Ecto neural progenitor cell (in vitro differentiated cells): ENCODE measurements at regions not wholly inside any gene's neighbourhood (a gene's known extent, or its start where the extent isn't known, plus 50 kb on each side); places are given as distances from the start of the nearest gene placed in this dataset.
A peak's percentile ranks its signal among the peaks of the same experiment; 100 is the strongest.
"Not testable (repeated sequence)": the region's sequence is repeated elsewhere in the genome, so short reads cannot be mapped to it uniquely, and the experiment has no call there.

Experiments
- DNase-seq: peaks from one replicate; pipeline ENCODE4 v3.0.0-alpha.2; 2018; ENCODE audit warnings: low spot score

DNA sequence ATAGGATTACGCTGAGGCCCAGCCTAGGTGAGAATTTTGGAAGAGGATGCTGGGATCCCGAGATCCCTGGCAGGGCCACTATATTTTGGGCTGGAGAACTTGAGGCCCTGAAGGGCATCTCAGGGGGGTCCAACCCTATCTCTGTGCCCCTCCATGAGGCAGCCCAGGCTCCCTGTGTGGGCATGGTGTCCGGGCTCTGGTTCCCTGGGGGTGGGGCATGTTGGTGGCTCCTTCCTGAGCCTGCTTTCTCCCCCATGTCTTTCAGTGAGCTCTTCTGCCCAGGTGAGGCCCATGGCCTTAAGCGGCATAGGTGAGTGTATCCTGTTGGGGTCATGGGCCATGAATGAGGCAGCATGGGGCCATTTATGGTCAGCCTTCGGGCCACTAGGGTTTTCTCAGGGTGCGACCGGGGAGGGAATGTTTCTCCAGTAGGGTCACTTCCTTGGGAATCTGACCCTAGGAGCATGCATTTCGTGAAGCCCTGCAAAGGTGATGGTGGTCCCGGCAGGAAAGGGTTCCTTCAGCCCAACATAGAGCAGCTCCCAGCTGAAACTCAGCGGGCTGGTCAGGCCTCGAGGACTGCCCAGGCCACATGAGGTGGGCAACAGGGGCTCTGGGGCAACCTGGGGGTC lies 191.3 kb downstream of the UBE3A start:
- DNase-seq: peak; percentile 28

DNA sequence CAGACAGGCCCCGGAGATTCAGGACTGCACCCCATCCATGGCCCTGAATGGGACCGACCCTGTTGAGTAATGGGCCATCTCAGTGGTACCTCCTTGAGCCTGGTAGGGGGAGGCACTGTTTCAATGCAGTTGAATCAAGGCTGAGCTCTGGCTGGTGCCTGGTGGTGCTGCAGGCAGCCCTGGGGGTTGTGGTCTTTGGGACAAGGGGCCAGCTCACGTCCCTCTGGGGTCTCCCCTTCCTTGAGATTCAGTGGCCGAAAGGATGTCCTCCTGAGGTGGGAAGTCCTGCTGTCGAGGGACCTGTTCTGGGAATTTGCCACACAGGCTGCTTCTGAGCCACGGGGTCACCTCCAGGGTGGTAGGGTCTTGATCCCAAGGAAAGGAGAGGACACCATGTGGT lies 190.7 kb downstream of the UBE3A start:
- not testable (repeated sequence) for DNase-seq

DNA sequence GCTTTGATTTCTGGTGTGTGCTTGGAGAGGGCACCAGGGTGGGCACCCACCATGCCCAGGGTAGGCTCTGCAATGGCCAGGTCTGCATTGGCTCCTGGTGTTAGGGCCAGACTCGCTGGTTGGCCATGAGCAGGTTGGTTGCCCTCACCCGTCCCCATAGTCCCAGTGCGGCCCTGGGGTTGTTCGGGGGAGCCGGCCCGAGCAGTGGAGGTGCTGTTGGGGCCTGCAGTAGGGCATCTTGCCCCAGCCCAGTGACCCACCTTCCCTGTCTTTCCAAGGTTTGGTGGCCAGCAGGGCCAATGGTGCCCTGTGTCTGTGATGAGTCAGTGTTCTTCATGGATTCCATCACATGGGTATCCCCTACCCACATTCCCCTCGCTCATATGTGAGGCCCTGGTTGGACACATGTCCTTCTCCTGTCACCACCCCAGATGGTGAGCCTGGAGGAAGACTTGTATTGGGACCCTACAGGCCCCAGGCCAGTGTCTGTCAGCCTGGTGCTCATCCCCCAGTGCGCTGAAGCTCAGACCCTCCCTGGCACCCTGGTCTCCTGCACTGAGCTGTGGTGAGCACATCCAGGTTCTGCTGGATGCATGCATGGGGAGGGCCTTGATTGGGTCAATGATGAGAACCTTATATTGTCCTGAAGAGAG lies 190.1 kb downstream of the UBE3A start:
- no peak for DNase-seq

DNA sequence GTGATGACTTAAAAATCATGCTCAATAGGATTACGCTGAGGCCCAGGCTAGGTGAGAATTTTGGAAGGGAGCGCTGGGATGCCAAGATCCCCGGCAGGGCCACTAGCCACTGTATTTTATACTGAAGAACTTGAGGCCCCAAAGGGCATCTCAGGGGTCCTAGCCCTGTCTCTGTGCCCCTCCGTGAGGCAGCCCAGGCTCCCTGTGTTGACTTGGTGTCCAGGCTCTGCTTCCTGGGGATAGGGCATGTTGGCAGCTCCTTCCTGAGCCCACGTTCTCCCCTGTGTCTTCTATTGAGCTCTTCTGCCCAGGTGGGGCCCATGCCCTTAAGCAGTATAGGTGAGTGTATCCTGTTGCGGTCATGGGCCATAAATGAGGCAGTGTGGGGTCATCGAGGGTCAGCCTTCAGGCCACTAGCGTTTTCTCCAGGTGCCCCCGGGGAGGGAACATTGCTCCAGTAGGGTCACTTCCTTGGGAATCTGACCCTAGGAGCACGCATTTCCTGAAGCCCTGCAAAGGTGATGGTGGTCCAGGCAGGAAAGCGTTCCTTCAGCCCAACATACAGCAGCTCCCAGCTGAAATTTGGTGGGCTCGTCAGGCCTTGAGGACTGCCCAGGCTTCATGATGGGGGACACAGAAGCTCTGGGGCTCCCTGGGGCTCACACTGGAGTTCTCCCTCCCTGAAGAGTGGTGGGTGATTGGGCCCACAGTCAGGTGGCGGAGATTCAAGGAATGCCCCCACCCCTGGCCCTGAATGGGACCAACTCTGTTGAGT lies 189.4 kb downstream of the UBE3A start:
- DNase-seq: peak; percentile 14

DNA sequence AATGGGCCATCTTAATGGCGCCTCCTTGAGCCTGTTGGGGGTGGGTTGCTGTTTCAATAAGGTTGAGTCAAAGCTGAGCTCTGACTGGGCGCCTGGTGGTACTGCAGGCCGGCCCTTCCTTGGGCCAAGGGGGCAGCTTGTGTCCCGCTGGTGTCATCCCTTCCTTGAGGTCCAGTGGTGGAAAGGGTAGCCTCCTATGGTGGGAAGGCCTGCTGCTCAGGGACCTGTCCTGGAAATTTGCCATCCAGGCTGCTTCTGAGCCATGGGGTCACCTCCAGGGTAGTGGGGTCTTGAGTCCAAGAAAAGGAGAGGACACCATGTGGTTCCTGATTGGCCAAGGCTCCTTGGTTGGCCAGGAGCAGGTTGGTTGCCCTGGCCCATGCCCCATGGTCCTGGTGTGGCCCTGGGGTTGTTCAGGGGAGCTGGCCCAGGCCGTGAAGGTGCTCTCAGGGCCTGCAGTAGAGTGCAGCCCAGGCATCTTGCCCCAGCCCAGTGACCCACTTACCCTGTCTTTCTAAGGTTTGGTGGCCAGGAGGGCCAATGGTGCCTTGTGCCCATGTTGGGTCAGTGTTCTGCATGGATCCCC lies 188.7 kb downstream of the UBE3A start:
- DNase-seq: peak; percentile 20

DNA sequence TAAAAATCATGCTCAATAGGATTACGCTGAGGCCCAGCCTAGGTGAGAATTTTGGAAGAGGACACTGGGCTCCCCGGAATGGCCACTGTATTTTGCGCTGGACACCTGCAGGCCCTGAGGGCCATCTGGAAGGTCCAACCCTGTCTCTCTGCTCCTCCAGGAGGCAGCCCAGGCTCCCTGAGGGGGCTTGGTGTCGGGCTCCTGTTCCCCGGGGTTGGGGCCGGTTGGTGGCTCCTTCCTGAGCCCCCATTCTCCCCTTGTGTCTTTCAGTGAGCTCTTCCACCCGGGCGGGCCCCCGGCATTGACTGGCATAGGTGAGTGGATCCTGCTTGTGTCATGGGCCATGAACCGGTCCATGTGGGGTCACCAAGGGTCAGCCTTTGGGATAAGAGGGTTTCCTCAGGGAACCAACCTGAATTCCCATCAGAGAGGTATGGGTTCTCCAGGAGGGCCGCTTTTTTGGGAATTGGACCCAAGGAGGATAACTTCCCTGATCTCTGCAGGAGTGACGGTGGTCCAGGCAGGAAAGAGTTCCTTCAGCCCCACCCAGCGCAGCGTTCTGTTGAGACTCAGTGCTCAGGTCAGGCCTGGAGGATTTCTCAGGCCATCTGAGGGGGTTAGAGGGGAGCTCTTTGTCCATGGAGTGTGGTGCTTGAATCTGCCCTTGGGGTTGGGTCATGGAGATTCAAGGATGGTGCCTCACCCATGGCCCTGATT lies 187.8 kb downstream of the UBE3A start:
- peak; percentile 20 for DNase-seq

DNA sequence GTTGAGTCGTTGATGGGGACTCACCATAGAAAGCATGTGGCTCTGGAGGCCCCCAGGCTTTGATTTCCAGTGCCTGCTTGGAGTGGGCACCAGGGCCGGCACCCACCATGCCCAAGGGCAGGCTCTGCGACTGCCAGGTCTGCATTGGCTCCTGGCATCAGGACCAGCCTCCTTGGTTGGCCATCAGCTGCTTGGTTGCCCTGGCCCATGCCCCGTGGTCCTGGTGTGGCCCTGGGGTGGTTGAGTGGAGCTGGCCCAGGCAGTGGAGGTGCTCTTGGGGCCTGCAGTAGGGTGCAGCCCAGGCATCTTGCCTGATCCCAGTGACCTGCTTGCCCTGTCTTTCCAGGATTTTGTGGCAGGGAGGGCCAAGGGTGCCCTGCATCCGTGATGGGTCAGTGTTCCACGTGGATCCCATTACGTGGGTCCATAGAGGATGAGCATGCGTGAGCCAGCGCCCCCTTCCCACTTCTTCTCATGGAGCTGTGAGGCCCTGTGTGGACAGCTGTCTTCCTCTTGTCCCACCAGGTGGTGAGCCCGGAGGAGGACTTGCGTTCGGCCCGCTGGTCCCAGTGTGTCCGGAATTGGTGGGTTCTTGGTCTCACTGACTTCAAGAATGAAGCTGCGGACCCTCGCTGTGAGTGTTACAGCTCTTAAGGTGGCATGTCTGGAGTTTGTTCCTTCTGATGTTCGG lies 187.0 kb downstream of the UBE3A start:
- DNase-seq: peak; percentile 10

DNA sequence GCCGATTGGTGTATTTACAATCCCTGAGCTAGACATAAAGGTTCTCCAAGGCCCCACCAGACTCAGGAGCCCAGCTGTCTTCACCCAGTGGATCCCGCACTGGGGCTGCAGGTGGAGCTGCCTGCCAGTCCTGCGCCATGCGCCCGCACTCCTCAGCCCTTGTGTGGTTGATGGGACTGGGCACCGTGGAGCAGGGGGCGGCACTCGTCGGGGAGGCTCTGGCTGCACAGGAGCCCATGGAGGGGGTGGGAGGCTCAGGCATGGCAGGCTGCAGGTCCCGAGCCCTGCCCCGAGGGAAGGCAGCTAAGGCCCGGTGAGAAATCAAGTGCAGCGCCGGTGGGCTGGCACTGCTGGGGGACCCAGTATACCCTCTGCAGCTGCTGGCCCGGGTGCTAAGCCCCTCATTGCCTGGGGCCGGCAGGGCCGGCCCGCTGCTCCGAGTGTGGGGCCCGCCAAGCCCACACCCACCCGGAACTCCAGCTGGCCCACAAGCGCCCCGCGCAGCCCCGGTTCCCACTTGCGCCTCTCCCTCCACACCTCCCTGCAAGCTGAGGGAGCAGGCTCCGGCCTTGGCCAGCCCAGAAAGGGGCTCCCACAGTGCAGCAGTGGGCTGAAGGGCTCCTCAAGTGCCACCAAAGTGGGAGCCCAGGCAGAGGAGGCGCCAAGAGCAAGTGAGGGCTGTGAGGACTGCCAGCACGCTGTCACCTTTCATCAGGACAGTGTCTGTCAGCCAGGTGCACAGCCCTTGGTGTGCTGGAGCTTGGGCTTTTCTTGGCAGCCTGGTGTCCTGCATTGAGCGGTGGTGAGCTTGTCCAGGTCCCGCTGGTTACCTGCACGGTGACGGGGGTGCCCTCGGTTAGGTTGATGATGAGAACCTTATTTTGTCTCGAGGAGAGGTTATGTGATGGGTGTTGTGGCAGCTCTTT lies 185.5 kb downstream of the UBE3A start:
- DNase-seq: peak; percentile 23

DNA sequence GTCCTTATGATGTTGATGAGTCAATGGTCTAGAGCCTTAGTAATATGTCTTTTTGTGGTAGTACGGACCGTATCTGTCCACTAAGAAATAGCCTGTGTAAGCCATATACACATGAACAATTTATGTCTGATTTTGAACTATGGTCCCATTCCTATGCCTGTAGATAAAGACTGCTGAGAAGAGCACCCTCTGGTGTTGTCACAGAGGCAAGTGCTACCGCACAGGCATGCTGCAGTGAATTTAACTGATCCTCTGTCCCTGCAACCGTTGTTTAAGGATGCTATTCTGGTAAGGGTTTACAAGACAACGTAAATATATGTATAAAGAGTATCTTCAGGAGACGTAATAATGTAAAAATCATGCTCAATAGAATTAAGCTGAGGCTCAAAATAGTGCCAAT lies 170.7 kb downstream of the UBE3A start:
- no peak for DNase-seq
